ENCODE measurements at regions not wholly inside any gene's neighbourhood (a gene's known extent, or its start where the extent isn't known, plus 50 kb on each side); places are given as distances from the start of the nearest gene placed in this dataset.
"Not testable (repeated sequence)": the region's sequence is repeated elsewhere in the genome, so short reads cannot be mapped to it uniquely, and the experiment has no call there.

- no peak for DNase-seq
- Mint-ChIP-seq H3K27me3 (ENCODE audit: unreplicated experiment) (no peaks in the 10 kb centered on the region), H3K36me3 (ENCODE audit: insufficient read depth, unreplicated experiment) (no peaks in the 10 kb centered on the region), H3K4me1 (ENCODE audit: low read depth, unreplicated experiment) (peaks cover 9% of the 10 kb centered on the region), H3K4me3 (ENCODE audit: low read depth, unreplicated experiment) (no peak overlapping the region), H3K9me3 (ENCODE audit: low read depth, unreplicated experiment) (peaks cover 4% of the 10 kb centered on the region), H3K27ac (ENCODE audit: unreplicated experiment) (peak overlapping the region; percentile 51)
- CTCF ChIA-PET, result no interaction called here
- BruUV-seq (replicated peaks), result no TSS peak
- intact Hi-C loops (cut with micrococcal nuclease; ENCODE audit: unreplicated experiment), result no loop called here
- no peak for TF ChIP-seq CTCF (IDR thresholded peaks at IDR 0.05; ENCODE audit: unreplicated experiment)
Measured at GRCh38 chr5:126056851-126057622, 366.2 kb upstream of the GRAMD2B start.

GRCh38 chr5:126058392-126058791 is 364.8 kb upstream of the GRAMD2B start:
- BruUV-seq (replicated peaks); H3K9me3 Mint-ChIP-seq (ENCODE audit: low read depth, unreplicated experiment); H3K27ac Mint-ChIP-seq (ENCODE audit: unreplicated experiment); DNase-seq; H3K4me1 Mint-ChIP-seq (ENCODE audit: low read depth, unreplicated experiment); H3K36me3 Mint-ChIP-seq (ENCODE audit: insufficient read depth, unreplicated experiment); H3K4me3 Mint-ChIP-seq (ENCODE audit: low read depth, unreplicated experiment); intact Hi-C loops (cut with micrococcal nuclease; ENCODE audit: unreplicated experiment); H3K27me3 Mint-ChIP-seq (ENCODE audit: unreplicated experiment): not testable (repeated sequence)
- CTCF ChIA-PET, result interaction anchor here (0.7 kb wide), 1 partner anchor 33 kb away, joined by 3 read pairs; no protein-coding TSS in a partner anchor

DNA sequence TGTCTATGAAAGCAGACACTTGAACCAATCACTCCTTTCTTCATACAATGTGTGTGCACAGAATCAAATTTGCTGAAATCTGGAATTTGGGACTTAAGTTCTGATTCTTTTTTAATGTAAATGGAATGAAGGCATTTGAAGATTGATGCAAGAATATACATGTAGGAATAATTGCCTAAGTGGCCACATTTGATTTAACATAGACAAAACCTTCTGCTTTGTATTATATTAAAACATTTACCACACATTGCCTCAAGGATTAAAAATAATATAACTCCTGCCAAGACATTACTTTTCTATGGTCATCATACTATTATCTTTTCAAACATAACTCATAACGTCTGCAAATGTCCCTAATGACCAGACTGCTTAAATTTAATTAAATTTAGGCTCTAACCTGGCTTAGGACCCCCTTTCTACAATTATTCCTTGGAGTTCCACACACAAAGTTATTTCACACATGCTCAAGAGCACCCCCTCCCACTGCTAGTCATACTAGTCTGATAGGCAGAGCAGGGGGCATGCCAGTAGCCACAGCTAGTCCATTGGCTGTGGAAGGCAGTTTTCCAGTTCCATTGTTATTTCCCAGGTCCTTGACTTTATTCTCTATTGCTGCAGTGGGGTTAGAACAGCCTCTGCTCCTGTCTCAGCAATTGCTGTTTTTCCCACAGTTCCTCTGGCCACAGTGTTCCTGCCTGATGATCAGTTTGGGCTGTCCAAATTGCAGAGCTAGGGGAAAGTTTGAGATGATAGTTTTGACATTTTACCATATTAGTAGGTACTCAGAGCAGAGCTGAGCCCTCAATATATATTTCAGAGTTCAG is 360.6 kb upstream of the GRAMD2B start:
- peaks cover 4% of the 10 kb centered on the region for H3K9me3 Mint-ChIP-seq (ENCODE audit: low read depth, unreplicated experiment)
- H3K27ac Mint-ChIP-seq (ENCODE audit: unreplicated experiment), result no peak overlapping the region
- intact Hi-C loops (cut with micrococcal nuclease; ENCODE audit: unreplicated experiment), result no loop called here
- CTCF ChIA-PET, result no interaction called here
- H3K36me3 Mint-ChIP-seq (ENCODE audit: insufficient read depth, unreplicated experiment), result no peaks in the 10 kb centered on the region
- DNase-seq, result no peak
- no peak overlapping the region for H3K4me3 Mint-ChIP-seq (ENCODE audit: low read depth, unreplicated experiment)
- no peaks in the 10 kb centered on the region for H3K4me1 Mint-ChIP-seq (ENCODE audit: low read depth, unreplicated experiment)
- BruUV-seq (replicated peaks), result no TSS peak
- no peak for TF ChIP-seq CTCF (IDR thresholded peaks at IDR 0.05; ENCODE audit: unreplicated experiment)
- no peaks in the 10 kb centered on the region for H3K27me3 Mint-ChIP-seq (ENCODE audit: unreplicated experiment)

GRCh38 chr5:126065061-126065460 is 358.1 kb upstream of the GRAMD2B start:
- Mint-ChIP-seq H3K27me3 (ENCODE audit: unreplicated experiment) (no peaks in the 10 kb centered on the region), H3K4me1 (ENCODE audit: low read depth, unreplicated experiment) (no peaks in the 10 kb centered on the region), H3K9me3 (ENCODE audit: low read depth, unreplicated experiment) (no peaks in the 10 kb centered on the region), H3K4me3 (ENCODE audit: low read depth, unreplicated experiment) (no peak overlapping the region), H3K36me3 (ENCODE audit: insufficient read depth, unreplicated experiment) (no peaks in the 10 kb centered on the region), H3K27ac (ENCODE audit: unreplicated experiment) (no peak overlapping the region)
- intact Hi-C loops (cut with micrococcal nuclease; ENCODE audit: unreplicated experiment), result no loop called here
- BruUV-seq (replicated peaks), result no TSS peak
- no peak for DNase-seq
- no peak for TF ChIP-seq CTCF (IDR thresholded peaks at IDR 0.05; ENCODE audit: unreplicated experiment)
- CTCF ChIA-PET, result no interaction called here
